Aorta (tissue), 5 donors: ENCODE measurements at regions not wholly inside any gene's neighbourhood (a gene's known extent, or its start where the extent isn't known, plus 50 kb on each side); places are given as distances from the start of the nearest gene placed in this dataset.
"Not testable (repeated sequence)": the region's sequence is repeated elsewhere in the genome, so short reads cannot be mapped to it uniquely, and the experiment has no call there.

Source experiments
- ATAC-seq: fragments of 200-7000 bp; cut with Tn5 transposase; one replicate; pipeline ENCODE4 v1.9.1; 2022; ENCODE audit warnings: moderate library complexity; ENCODE audit not compliant: low FRiP score
- DNase-seq, 2 donors: peaks; one replicate each; pipeline ENCODE4 v3.0.0-alpha.2; 2020
- H3K27ac ChIP-seq, 2 donors: one replicate each; pipeline ENCODE4 v1.5.1; 2013; ENCODE audit warnings: low read length in 2 of 2, mild to moderate bottlenecking in 2 of 2, moderate library complexity in 2 of 2, control low read depth in 1 of 2, inconsistent platforms in 1 of 2, low read depth in 1 of 2
- H3K27me3 ChIP-seq, 2 donors: one replicate each; pipeline ENCODE4 v1.6.1; 2013; ENCODE audit warnings: control low read depth in 1 of 2, low read length in 1 of 2, mild to moderate bottlenecking in 1 of 2, moderate library complexity in 1 of 2; ENCODE audit not compliant: insufficient read depth in 2 of 2, control insufficient read depth in 1 of 2
- H3K36me3 ChIP-seq, 2 donors: one replicate each; pipeline ENCODE4 v1.6.1; 2013; ENCODE audit warnings: control low read depth in 1 of 2, low read length in 1 of 2, mild to moderate bottlenecking in 1 of 2; ENCODE audit not compliant: insufficient read depth in 2 of 2, control insufficient read depth in 1 of 2
- H3K4me1 ChIP-seq, 2 donors: one replicate each; pipeline ENCODE4 v1.6.1; 2013; ENCODE audit warnings: low read length in 2 of 2, control low read depth in 1 of 2, mild to moderate bottlenecking in 1 of 2, moderate library complexity in 1 of 2; ENCODE audit not compliant: insufficient read depth in 2 of 2, control insufficient read depth in 1 of 2
- H3K4me3 ChIP-seq, 2 donors: one replicate each; pipeline ENCODE4 v1.5.1; 2013; ENCODE audit warnings: low read length in 2 of 2, control low read depth in 1 of 2, mild to moderate bottlenecking in 1 of 2
- H3K9me3 ChIP-seq: one replicate; pipeline ENCODE4 v1.6.1; 2013; ENCODE audit warnings: mild to moderate bottlenecking, low read length; ENCODE audit not compliant: control insufficient read depth
- WGBS, 2 donors: extraction: QIAGEN DNeasy Blood & Tissue Kit; methylation state at CpG; one replicate each; pipeline ENCODE4 v1.1.7; 2013; 5-methylcytosine and 5-hydroxymethylcytosine counted together
- intact Hi-C, 2 donors: fragments of 100-400 bp; cut with DNase I; formaldehyde crosslinking; loops; one replicate each; pipeline versions ENCODE4 v1.14.2 to v1.15.0; 2022
- donor health status: healthy with polysubstance abuse.
- donor health status: Bipolar disorder and iron deficiency.
- donor health status: DM: no; HTN: no; CAD: no.
- donor health status: DM: no; HTN: no; CAD: no.
- donor health status: DM: yes; HTN: yes; CAD: no.

DNA sequence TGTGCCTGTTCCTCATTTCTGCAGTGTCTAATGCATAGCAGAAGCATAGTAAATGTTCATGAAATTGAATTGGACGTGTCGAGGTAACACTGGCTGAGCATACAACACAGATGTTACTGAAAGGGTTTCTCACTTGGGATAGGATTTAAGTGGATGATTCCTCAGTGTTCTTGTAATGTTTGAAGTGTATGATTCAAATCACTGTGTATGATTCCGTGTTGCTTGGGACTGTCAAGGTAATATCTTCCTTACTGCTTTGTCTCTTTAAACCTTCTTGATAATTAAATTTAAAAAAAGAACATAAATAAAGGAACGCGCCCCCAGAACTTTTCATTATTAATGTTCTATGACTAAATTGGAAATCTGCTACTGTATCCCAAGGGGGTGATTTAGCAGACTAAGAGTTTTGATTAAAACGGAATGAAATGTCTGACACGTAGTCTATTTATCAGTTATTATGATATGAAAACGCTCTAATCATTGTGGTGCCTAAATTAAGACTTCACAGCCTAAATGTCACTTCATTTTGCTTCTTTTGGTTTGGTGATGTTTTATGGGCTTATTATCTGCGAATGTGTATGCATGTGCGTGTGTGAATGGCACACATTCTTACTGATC, 696.9 kb upstream of the EPHA5 start:
- intact Hi-C loops, result no loop called here
- Histone ChIP-seq H3K27ac (no peak overlapping the region), H3K9me3 (no peaks in the 10 kb centered on the region), H3K36me3 (no peaks in the 10 kb centered on the region), H3K27me3 (no peaks in the 10 kb centered on the region), H3K4me3 (no peak overlapping the region), H3K4me1 (no peaks in the 10 kb centered on the region)
- 59 to 66% methylated on average over 10 of the region's 10 CpGs for WGBS, 2 donors
- ATAC-seq, result no peak
- no peak for DNase-seq

DNA sequence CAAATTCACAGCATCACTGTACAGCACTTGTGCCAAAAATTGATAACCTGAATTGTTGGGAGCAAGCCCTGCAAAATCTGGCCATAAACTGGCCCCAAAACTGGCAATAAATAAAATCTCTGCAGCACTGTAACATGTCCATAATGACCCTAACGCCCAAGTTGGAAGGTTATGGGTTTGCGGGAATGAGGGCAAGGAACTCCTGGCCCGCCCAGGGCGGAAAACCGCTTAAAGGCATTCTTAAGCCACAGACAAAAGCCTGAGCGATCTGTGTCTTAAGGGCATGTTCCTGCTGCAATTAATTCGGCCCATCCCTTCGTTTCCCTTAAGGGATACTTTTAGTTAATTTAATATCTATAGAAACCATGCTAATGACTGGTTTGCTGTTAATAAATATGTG, 690.1 kb upstream of the EPHA5 start:
- H3K4me3 ChIP-seq, H3K27ac ChIP-seq, H3K36me3 ChIP-seq, DNase-seq, intact Hi-C loops, H3K27me3 ChIP-seq, ATAC-seq, H3K4me1 ChIP-seq, H3K9me3 ChIP-seq: not testable (repeated sequence)
- WGBS, 2 donors, result 83 to 90% methylated on average over 8 of the region's 8 CpGs

DNA sequence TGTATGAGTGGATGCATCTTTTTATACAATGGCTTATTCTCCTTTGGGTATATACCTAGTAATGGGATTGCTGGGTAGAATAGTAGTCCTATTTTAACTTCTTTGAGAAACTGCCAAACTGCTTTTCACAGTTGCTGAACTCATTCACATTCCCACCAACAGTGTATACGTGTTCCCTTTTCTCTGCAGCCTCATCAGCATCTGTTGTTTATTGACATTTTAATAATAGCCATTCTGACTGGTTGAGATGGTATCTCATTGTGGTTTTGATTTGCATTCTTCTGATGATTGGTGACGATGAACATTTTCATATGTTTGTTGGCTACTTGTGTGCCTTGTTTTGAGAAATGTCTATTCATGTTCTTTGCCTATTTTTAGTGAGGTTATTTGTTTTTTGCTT, 687.0 kb upstream of the EPHA5 start:
- Histone ChIP-seq H3K4me1 (no peaks in the 10 kb centered on the region), H3K27me3 (no peaks in the 10 kb centered on the region), H3K36me3 (no peaks in the 10 kb centered on the region), H3K27ac (no peak overlapping the region), H3K9me3 (no peaks in the 10 kb centered on the region), H3K4me3 (no peak overlapping the region)
- ATAC-seq (no peak), DNase-seq (no peak)
- 42 to 53% methylated on average over 2 of the region's 2 CpGs for WGBS, 2 donors
- intact Hi-C loops, result no loop called here

GRCh38 chr4:66355328-66355727, 685.0 kb upstream of the EPHA5 start:
- no peak for ATAC-seq
- 61 to 72% methylated on average over 2 of the region's 2 CpGs for WGBS, 2 donors

DNA sequence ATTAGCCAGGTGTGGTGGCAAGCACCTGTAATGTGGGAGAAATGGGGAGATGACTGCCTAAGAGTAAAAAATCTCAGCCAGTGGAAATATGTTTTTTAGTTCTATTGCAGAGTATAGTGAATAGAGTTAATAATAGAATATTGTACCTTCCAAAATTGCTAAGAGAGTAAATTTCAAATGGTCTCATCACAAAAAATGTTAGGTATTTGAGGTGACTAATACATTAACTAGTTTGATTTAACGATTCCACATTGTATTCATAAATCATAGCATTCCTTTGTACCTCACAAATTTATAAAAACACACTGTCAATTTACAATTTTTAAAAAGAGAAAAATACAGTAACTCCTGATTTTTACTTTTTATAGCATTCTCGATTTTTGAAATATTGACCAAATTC, 681.5 kb upstream of the EPHA5 start:
- H3K27ac ChIP-seq, result no peak overlapping the region
- no peaks in the 10 kb centered on the region for H3K36me3 ChIP-seq
- DNase-seq (no peak), ATAC-seq (no peak)
- intact Hi-C loops, result no loop called here
- WGBS, 2 donors, result 63 to 66% methylated on average over 2 of the region's 2 CpGs
- H3K4me1 ChIP-seq, result no peaks in the 10 kb centered on the region
- H3K27me3 ChIP-seq, result no peaks in the 10 kb centered on the region
- no peak overlapping the region for H3K4me3 ChIP-seq
- peaks cover 1% of the 10 kb centered on the region for H3K9me3 ChIP-seq

More at GRCh38 chr4:66355328-66355727, 685.0 kb upstream of the EPHA5 start:
- intact Hi-C loops, result no loop called here
- no peak overlapping the region for H3K4me3 ChIP-seq
- H3K27ac ChIP-seq, result no peak overlapping the region
- H3K27me3 ChIP-seq, result no peaks in the 10 kb centered on the region
- H3K4me1 ChIP-seq, result no peaks in the 10 kb centered on the region
- H3K9me3 ChIP-seq, result no peaks in the 10 kb centered on the region
- H3K36me3 ChIP-seq, result no peaks in the 10 kb centered on the region
- DNase-seq, result no peak

DNA sequence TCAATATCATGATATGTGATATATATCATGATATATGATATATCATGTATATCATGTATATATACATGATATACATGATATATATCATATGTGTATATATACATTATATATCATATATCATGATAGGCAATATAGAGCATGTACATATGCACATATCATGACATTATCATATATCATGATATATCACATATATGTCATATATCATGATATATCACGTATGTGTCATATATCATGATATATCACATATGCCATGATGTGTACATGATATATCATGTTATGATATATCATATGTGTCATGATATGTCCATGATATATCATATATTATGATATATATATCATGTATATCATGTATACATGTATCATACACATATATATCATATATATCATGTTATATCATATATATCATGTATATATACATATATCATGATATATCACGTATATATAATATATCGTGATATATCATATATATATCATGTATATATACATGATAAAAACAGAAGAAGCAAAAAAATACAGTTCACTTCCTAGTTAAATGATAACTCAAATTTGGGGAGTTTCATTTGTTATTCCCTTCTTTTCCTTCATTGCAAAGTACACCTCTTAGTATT, 670.1 kb upstream of the EPHA5 start:
- Histone ChIP-seq H3K27me3 (no peaks in the 10 kb centered on the region), H3K4me3 (no peak overlapping the region), H3K9me3 (no peaks in the 10 kb centered on the region), H3K4me1 (no peaks in the 10 kb centered on the region), H3K27ac (no peak overlapping the region), H3K36me3 (no peaks in the 10 kb centered on the region)
- ATAC-seq (no peak), DNase-seq (no peak)
- 74 to 93% methylated on average over 3 of the region's 3 CpGs for WGBS, 2 donors
- intact Hi-C loops, result no loop called here

DNA sequence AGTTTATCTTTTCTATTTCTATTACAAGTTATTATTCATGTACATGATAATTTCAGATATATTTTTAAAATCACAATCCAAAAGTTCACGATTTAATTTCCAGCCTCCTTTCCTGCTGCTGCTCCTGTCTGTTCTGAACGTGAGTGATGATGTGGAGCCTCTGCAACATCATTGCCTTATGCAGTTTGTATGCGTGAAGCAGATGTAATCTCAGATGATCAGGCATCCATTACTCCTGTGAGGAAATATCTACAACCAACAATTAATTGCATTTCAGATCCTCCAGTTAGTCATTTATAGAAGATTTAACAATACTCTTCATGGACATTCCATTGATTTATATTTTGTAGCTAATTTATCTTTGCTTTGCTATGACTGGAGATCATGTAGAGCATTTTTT, 668.7 kb upstream of the EPHA5 start:
- WGBS, 2 donors, result 71 to 79% methylated on average over 3 of the region's 3 CpGs
- DNase-seq (no peak), ATAC-seq (no peak)
- Histone ChIP-seq H3K27me3 (no peaks in the 10 kb centered on the region), H3K9me3 (no peaks in the 10 kb centered on the region), H3K4me1 (no peaks in the 10 kb centered on the region), H3K4me3 (no peak overlapping the region), H3K36me3 (no peaks in the 10 kb centered on the region), H3K27ac (no peak overlapping the region)
- intact Hi-C loops, result no loop called here

GRCh38 chr4:66331761-66332160, 661.5 kb upstream of the EPHA5 start:
- DNase-seq, result no peak
- no peak for ATAC-seq
- Histone ChIP-seq H3K27me3 (no peaks in the 10 kb centered on the region), H3K36me3 (no peaks in the 10 kb centered on the region), H3K9me3 (no peaks in the 10 kb centered on the region), H3K4me1 (no peaks in the 10 kb centered on the region), H3K27ac (no peak overlapping the region), H3K4me3 (no peak overlapping the region)
- intact Hi-C loops, result no loop called here

- no peak overlapping the region for H3K27ac ChIP-seq
- H3K27me3 ChIP-seq, result no peaks in the 10 kb centered on the region
- intact Hi-C loops, result no loop called here
- no peaks in the 10 kb centered on the region for H3K4me1 ChIP-seq
- DNase-seq (no peak), ATAC-seq (no peak)
- H3K9me3 ChIP-seq, result no peaks in the 10 kb centered on the region
- WGBS, 2 donors, result 85 to 88% methylated on average over 3 of the region's 3 CpGs
- H3K36me3 ChIP-seq, result no peaks in the 10 kb centered on the region
- H3K4me3 ChIP-seq, result no peak overlapping the region
Measured at GRCh38 chr4:66330125-66330524, 659.8 kb upstream of the EPHA5 start.
